Endothelial cell of umbilical vein (primary cell): ENCODE measurements at regions not wholly inside any gene's neighbourhood (a gene's known extent, or its start where the extent isn't known, plus 50 kb on each side); places are given as distances from the start of the nearest gene placed in this dataset.

Experiments
- BruUV-seq: library from RNA; stranded (reverse); fragments of 400-500 nt; replicated peaks from 2 replicates; lab custom pipeline; 2021; lab: Mats Ljungman, UMichigan
- CTCF ChIA-PET: fragments of 300-600, 350-600 bp; sonication (Branson Sonifier 250); formaldehyde crosslinking; loops from one replicate; lab custom pipeline; 2021; ENCODE audit warnings: antibody characterized with exemption, inconsistent platforms; lab: Charles Lee
- POLR2A ChIA-PET: fragments of 300-600, 350-600 bp; sonication (Branson Sonifier 250); formaldehyde crosslinking; loops from one replicate; lab custom pipeline; 2021; ENCODE audit warnings: antibody characterized with exemption, inconsistent platforms; lab: Charles Lee
- DNase-seq: peaks from one replicate; pipeline ENCODE4 v3.0.0-alpha.2; 2011; ENCODE audit warnings: low read depth, low spot score
- FAIRE-seq: peaks from 2 replicates; lab custom pipeline; 2011; peaks lifted over from hg19 to GRCh38; lab: Jason Lieb, UNC
- H2AFZ ChIP-seq: 2 replicates; pipeline ENCODE4 v1.6.0; 2012; ENCODE audit warnings: low read depth, low read length, control low read depth, inconsistent platforms
- H3K27ac ChIP-seq: 2 replicates; pipeline ENCODE4 v1.5.1; 2011; ENCODE audit warnings: low read depth, mild to moderate bottlenecking, control low read depth, low read length, moderate library complexity; ENCODE audit not compliant: insufficient read depth
- H3K27me3 ChIP-seq, 2 experiments: 2 replicates each; pipeline versions ENCODE4 v1.6.0 to v1.6.1; 2011; ENCODE audit warnings: low read length in 2 of 2, mixed read lengths in 1 of 2; ENCODE audit not compliant: control insufficient read depth in 2 of 2, insufficient read depth in 2 of 2
- H3K36me3 ChIP-seq, 2 experiments: 2 replicates in 1 of 2; 3 replicates in 1 of 2; pipeline ENCODE4 v1.5.1; 2011; ENCODE audit warnings: low read length in 2 of 2, mild to moderate bottlenecking in 1 of 2, moderate library complexity in 1 of 2; ENCODE audit not compliant: control insufficient read depth in 2 of 2, insufficient read depth in 2 of 2; ENCODE audit errors: extremely low read depth in 1 of 2
- H3K4me1 ChIP-seq: 3 replicates; pipeline ENCODE4 v1.5.1; 2011; ENCODE audit warnings: mild to moderate bottlenecking, low read length; ENCODE audit not compliant: control insufficient read depth, insufficient read depth; ENCODE audit errors: extremely low read depth
- H3K4me2 ChIP-seq: 2 replicates; pipeline ENCODE4 v1.6.1; 2011; ENCODE audit warnings: low read length, control low read depth, mixed read lengths; ENCODE audit not compliant: insufficient read depth
- H3K4me3 ChIP-seq, 3 experiments: fragments of 200-600 bp in 1 of 3; sonication (generic), shearing (Covaris generic) in 1 of 3; replicated peaks in 1 of 3; 2 replicates each; pipeline ENCODE4 v1.5.1; 2011 to 2016; ENCODE audit warnings: control low read depth in 3 of 3, low read length in 3 of 3, mild to moderate bottlenecking in 2 of 3, inconsistent platforms in 1 of 3, low read depth in 1 of 3, moderate library complexity in 1 of 3; ENCODE audit not compliant: insufficient read depth in 1 of 3
- H3K79me2 ChIP-seq: 2 replicates; pipeline ENCODE4 v1.6.0; 2012; ENCODE audit warnings: low read length, inconsistent platforms; ENCODE audit not compliant: control insufficient read depth, insufficient read depth
- H3K9ac ChIP-seq: replicated peaks from 2 replicates; pipeline ENCODE3; 2011; ENCODE audit warnings: low read length, control low read depth; ENCODE audit not compliant: insufficient read depth; ENCODE audit errors: extremely low read depth
- H3K9me1 ChIP-seq: replicated peaks from 3 replicates; pipeline ENCODE4 v1.6.0; 2011; ENCODE audit warnings: mild to moderate bottlenecking, low read length; ENCODE audit not compliant: control insufficient read depth, insufficient read depth; ENCODE audit errors: extremely low read depth
- H3K9me3 ChIP-seq: replicated peaks from 2 replicates; pipeline ENCODE4 v1.5.1; 2012; ENCODE audit warnings: low read length, inconsistent platforms; ENCODE audit not compliant: control insufficient read depth, insufficient read depth
- H4K20me1 ChIP-seq: replicated peaks from 2 replicates; pipeline ENCODE3; 2011; ENCODE audit warnings: mild to moderate bottlenecking, low read length; ENCODE audit not compliant: control insufficient read depth, insufficient read depth; ENCODE audit errors: extremely low read depth
- CTCF ChIP-seq, 2 donors: IDR thresholded peaks; 1 replicate in 1 of 2; 2 replicates in 1 of 2; pipeline ENCODE4 v1.5.1; 2011; ENCODE audit warnings: low read length in 2 of 2, mild to moderate bottlenecking in 2 of 2, moderate library complexity in 2 of 2, control low read depth in 1 of 2, inconsistent platforms in 1 of 2, low read depth in 1 of 2; ENCODE audit not compliant: insufficient read depth in 1 of 2; ENCODE audit errors: extremely low read depth in 1 of 2
- EZH2 ChIP-seq: IDR thresholded peaks from 2 replicates; pipeline ENCODE4 v1.6.1; 2012; ENCODE audit warnings: borderline replicate concordance, low read depth, mild to moderate bottlenecking, moderate library complexity, low read length, inconsistent platforms; ENCODE audit not compliant: severe bottlenecking
- FOS ChIP-seq: IDR thresholded peaks from 2 replicates; pipeline ENCODE4 v1.6.1; 2011; ENCODE audit warnings: mild to moderate bottlenecking, low read length, moderate library complexity, borderline replicate concordance; ENCODE audit not compliant: insufficient read depth
- GATA2 ChIP-seq: IDR thresholded peaks from 2 replicates; pipeline ENCODE4 v1.7.0; 2011; ENCODE audit warnings: low read depth, mild to moderate bottlenecking, moderate library complexity, mixed read lengths, low read length; ENCODE audit not compliant: insufficient read length, insufficient read depth
- JUN ChIP-seq: IDR thresholded peaks from 2 replicates; pipeline ENCODE4 v1.6.1; 2011; ENCODE audit warnings: borderline replicate concordance, low read depth; ENCODE audit not compliant: insufficient read length, insufficient read depth
- MAX ChIP-seq: IDR thresholded peaks from 2 replicates; pipeline ENCODE4 v1.6.1; 2011; ENCODE audit not compliant: insufficient read depth, insufficient read length
- MYC ChIP-seq: IDR thresholded peaks from one replicate; pipeline ENCODE4 v1.6.1; 2011; ENCODE audit warnings: mild to moderate bottlenecking, low read depth, low read length
- POLR2A ChIP-seq: IDR thresholded peaks from 2 replicates; pipeline ENCODE4 v1.6.1; 2012; ENCODE audit warnings: low read depth, mild to moderate bottlenecking, control low read depth, low read length
- POLR2AphosphoS5 ChIP-seq: IDR thresholded peaks from 2 replicates; pipeline ENCODE4 v1.6.1; 2012; ENCODE audit warnings: low read depth, mild to moderate bottlenecking, control low read depth, low read length, moderate library complexity; ENCODE audit not compliant: insufficient read depth
- dilution Hi-C: fragments of 300-500 bp; cut with MboI; formaldehyde crosslinking; loops from one replicate; pipeline ENCODE4 v1.15.0; 2019; ENCODE audit warnings: low sequenced_read_pairs; ENCODE audit not compliant: extremely low pct_ligation_motif_present
- intact Hi-C: fragments of 100-400 bp; cut with micrococcal nuclease; formaldehyde crosslinking; loops from one replicate; pipeline ENCODE4 v1.10.0; 2022

GRCh38 chr15:26224266-26224665, 361.1 kb upstream of the ATP10A start:
- no peak overlapping the region for H3K9ac ChIP-seq
- intact Hi-C loops (no loop called here), dilution Hi-C loops (no loop called here)
- no peaks in the 10 kb centered on the region for H4K20me1 ChIP-seq
- H3K9me1 ChIP-seq: no peaks in the 10 kb centered on the region
- DNase-seq: no peak
- H3K4me1 ChIP-seq: no peaks in the 10 kb centered on the region
- H3K4me3 ChIP-seq: no peak overlapping the region
- TF ChIP-seq POLR2A (no peak), EZH2 (no peak), CTCF (IDR thresholded peaks at IDR 0.05; ENCODE audit: extremely low read depth in 1 of 2, insufficient read depth in 1 of 2, low read depth in 1 of 2, low read length in 2 of 2) (no peak), JUN (no peak), FOS (no peak), GATA2 (no peak), MAX (no peak), POLR2AphosphoS5 (no peak), MYC (no peak)
- no peaks in the 10 kb centered on the region for H3K27me3 ChIP-seq
- ChIA-PET POLR2A (no interaction called here), CTCF (no interaction called here)
- H3K27ac ChIP-seq: no peak overlapping the region
- peaks cover 10% of the 10 kb centered on the region for H3K9me3 ChIP-seq
- no peak for FAIRE-seq
- no TSS peak for BruUV-seq
- H3K36me3 ChIP-seq: no peaks in the 10 kb centered on the region
- H3K79me2 ChIP-seq: no peaks in the 10 kb centered on the region
- H3K4me2 ChIP-seq: no peak overlapping the region
- H2AFZ ChIP-seq: no peak overlapping the region
